Ishikawa (cell line): ENCODE measurements at regions not wholly inside any gene's neighbourhood (a gene's known extent, or its start where the extent isn't known, plus 50 kb on each side); places are given as distances from the start of the nearest gene placed in this dataset.

Experiments
- RAD21 ChIP-seq: IDR thresholded peaks from 2 replicates; pipeline ENCODE4 v1.6.1; 2012; ENCODE audit warnings: low read depth
- YY1 ChIP-seq: IDR thresholded peaks from 2 replicates; pipeline ENCODE4 v1.6.1; 2012; ENCODE audit warnings: low read depth

DNA sequence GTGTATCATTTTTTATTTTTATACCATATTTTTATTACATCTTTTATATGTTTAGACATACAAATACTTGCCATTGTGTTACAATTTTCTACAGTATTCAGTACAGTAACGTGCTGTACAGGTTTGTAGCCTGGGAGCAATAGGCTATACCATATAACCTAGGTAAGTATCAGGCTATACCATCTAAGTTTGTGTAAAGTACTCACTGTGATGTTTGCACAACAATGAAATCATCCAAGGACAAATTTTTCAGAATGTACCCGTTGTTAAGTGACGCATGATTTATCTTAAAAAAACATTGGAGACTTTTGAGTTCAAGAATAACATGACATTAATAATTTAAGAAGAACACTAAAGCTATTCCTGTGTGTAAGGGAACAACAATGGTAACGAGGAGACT lies 96.0 kb upstream of the LEF1 start:
- TF ChIP-seq RAD21 (no peak), YY1 (no peak)
